Esophagus squamous epithelium (tissue), 4 donors: ENCODE measurements at regions not wholly inside any gene's neighbourhood (a gene's known extent, or its start where the extent isn't known, plus 50 kb on each side); places are given as distances from the start of the nearest gene placed in this dataset.

Experiments used
- CTCF ChIP-seq, 6 experiments: fragments of 450-650 bp in 4 of 6; fragments of 200-600 bp in 2 of 6; sonication (generic) in 2 of 6; IDR thresholded peaks; one replicate each; pipeline ENCODE4 v1.5.1; 2016 to 2019; ENCODE audit warnings: antibody characterized with exemption in 6 of 6, mild to moderate bottlenecking in 4 of 6, moderate library complexity in 4 of 6
- POLR2A ChIP-seq, 4 donors: fragments of 450-650 bp; IDR thresholded peaks; one replicate each; pipeline ENCODE4 v1.6.1; 2017; ENCODE audit warnings: antibody characterized with exemption in 4 of 4, mild to moderate bottlenecking in 4 of 4, moderate library complexity in 3 of 4

- TF ChIP-seq CTCF (IDR thresholded peaks at IDR 0.05) (no peak), POLR2A (IDR thresholded peaks at IDR 0.05) (no peak)
Observed at GRCh38 chrX:129097668-129098067, 425.6 kb downstream of the SMARCA1 start.
